ENCODE measurements at regions not wholly inside any gene's neighbourhood (a gene's known extent, or its start where the extent isn't known, plus 50 kb on each side); places are given as distances from the start of the nearest gene placed in this dataset.
"Not testable (repeated sequence)": the region's sequence is repeated elsewhere in the genome, so short reads cannot be mapped to it uniquely, and the experiment has no call there.

GRCh38 chr5:131107128-131107527 is 57.9 kb downstream of the HINT1 start:
- DNase-seq = no peak

GRCh38 chr5:131104169-131104808 is 60.8 kb downstream of the HINT1 start:
- no peak for DNase-seq

GRCh38 chr5:131096774-131097710 is 68.0 kb downstream of the HINT1 start:
- DNase-seq = no peak

GRCh38 chr5:131095561-131095960 is 69.5 kb downstream of the HINT1 start:
- DNase-seq = not testable (repeated sequence)

- no peak for DNase-seq
These were observed 80.6 kb downstream of the HINT1 start for GRCh38 chr5:131084436-131084835.

GRCh38 chr5:131081913-131082488 is 83.1 kb downstream of the HINT1 start:
- no peak for DNase-seq

- no peak for DNase-seq
These were observed 83.7 kb downstream of the HINT1 start for GRCh38 chr5:131081374-131081773.

GRCh38 chr5:131079232-131079631 is 85.8 kb downstream of the HINT1 start:
- no peak for DNase-seq

- peak in 1 of 2 experiments; percentile 29 for DNase-seq
These were observed 96.0 kb downstream of the HINT1 start for GRCh38 chr5:131068893-131069643.

- no peak for DNase-seq
These were observed 97.0 kb downstream of the HINT1 start for GRCh38 chr5:131068076-131068475.

GRCh38 chr5:131067636-131068035 is 97.4 kb downstream of the HINT1 start:
- no peak for DNase-seq

GRCh38 chr5:131064669-131065371 is 100.2 kb downstream of the HINT1 start:
- DNase-seq = no peak

GRCh38 chr5:131042021-131042789 is 122.9 kb downstream of the HINT1 start:
- DNase-seq = no peak

GRCh38 chr5:131023498-131023865 is 141.6 kb downstream of the HINT1 start:
- no peak for DNase-seq

- no peak for DNase-seq
These were observed 142.1 kb downstream of the HINT1 start for GRCh38 chr5:131022811-131023497.

GRCh38 chr5:131021646-131022045 is 143.4 kb downstream of the HINT1 start:
- no peak for DNase-seq

- DNase-seq = no peak
These were observed 145.3 kb downstream of the HINT1 start for GRCh38 chr5:131019601-131020315.

GRCh38 chr5:131019111-131019510 is 145.9 kb downstream of the HINT1 start:
- no peak for DNase-seq

- DNase-seq = no peak
These were observed 156.7 kb downstream of the HINT1 start for GRCh38 chr5:131008329-131008728.

- DNase-seq = no peak
These were observed 158.9 kb downstream of the HINT1 start for GRCh38 chr5:131005963-131006684.

Measured in SW 1271 (cell line).